ENCODE measurements at regions not wholly inside any gene's neighbourhood (a gene's known extent, or its start where the extent isn't known, plus 50 kb on each side); places are given as distances from the start of the nearest gene placed in this dataset.
"Not testable (repeated sequence)": the region's sequence is repeated elsewhere in the genome, so short reads cannot be mapped to it uniquely, and the experiment has no call there.

- Histone ChIP-seq H3K9me3 (no peaks in the 10 kb centered on the region), H3K27ac (no peak overlapping the region), H3K27me3 (peaks cover 7% of the 10 kb centered on the region), H3K4me1 (no peaks in the 10 kb centered on the region), H3K4me3 (no peak overlapping the region), H3K36me3 (no peaks in the 10 kb centered on the region)
- ATAC-seq = no peak
- intact Hi-C loops (cut with DNase I) = no loop called here
- no peak for TF ChIP-seq CTCF (IDR thresholded peaks at IDR 0.05)
- DNase-seq = peak; percentile 37
Observed at GRCh38 chr1:3992746-3993145, 92.7 kb upstream of the C1orf174 start.

GRCh38 chr1:3993619-3994375 is 93.7 kb upstream of the C1orf174 start:
- intact Hi-C loops (cut with DNase I) = no loop called here
- ATAC-seq (no peak), DNase-seq (peak; percentile 15)
- Histone ChIP-seq H3K36me3 (no peaks in the 10 kb centered on the region), H3K4me3 (no peak overlapping the region), H3K27ac (no peak overlapping the region), H3K27me3 (peaks cover 7% of the 10 kb centered on the region), H3K4me1 (no peaks in the 10 kb centered on the region), H3K9me3 (no peaks in the 10 kb centered on the region)
- no peak for TF ChIP-seq CTCF (IDR thresholded peaks at IDR 0.05)

- no peak for TF ChIP-seq CTCF (IDR thresholded peaks at IDR 0.05)
- intact Hi-C loops (cut with DNase I) = no loop called here
- DNase-seq (peak; percentile 56), ATAC-seq (no peak)
- no peaks in the 10 kb centered on the region for H3K36me3 ChIP-seq
- H3K27ac ChIP-seq = no peak overlapping the region
- no peak overlapping the region for H3K4me3 ChIP-seq
- no peaks in the 10 kb centered on the region for H3K4me1 ChIP-seq
- no peaks in the 10 kb centered on the region for H3K9me3 ChIP-seq
- H3K27me3 ChIP-seq = peaks cover 12% of the 10 kb centered on the region
Observed at GRCh38 chr1:3995141-3995780, 95.2 kb upstream of the C1orf174 start.

DNA sequence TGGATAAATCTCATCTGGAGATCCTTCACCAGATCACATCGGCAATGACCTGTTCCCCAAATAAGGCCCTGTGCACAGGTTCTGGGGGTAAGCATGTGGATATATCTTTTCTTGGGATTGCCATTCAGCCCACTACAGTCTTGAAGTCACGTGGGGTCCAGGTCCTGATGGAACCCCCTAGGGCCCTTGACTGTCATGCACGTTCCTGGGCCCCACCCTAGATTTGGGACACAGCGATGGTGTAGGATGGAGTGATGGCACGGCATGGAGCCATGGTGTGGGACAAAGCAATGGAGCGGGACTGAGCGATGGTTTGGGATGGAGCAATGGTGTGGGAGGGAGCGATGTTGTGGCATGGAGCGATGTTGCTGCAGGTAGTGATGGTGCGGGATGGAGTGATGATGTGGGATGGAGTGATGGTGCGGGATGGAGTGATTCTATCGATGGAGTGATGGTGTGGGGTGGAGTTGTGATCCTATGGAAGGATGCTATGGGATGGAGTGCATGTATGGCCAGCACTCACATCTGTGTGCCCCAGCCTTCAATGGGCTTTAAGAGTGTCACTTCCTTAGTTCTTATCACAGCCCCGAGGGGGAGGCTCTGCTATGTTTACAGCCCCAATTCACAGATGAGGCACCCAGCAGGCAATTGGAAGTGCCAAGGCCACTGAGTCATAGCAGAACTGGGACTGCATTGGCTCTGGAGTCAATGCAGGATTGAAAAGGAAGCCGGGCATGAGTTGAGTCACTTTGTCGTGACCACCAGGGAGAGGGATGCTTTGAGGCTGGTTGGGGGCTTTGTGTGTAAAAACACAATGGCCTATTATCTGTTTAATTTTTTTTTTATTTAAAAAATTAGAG is 97.0 kb upstream of the C1orf174 start:
- ATAC-seq (no peak), DNase-seq (peak; percentile 36)
- H3K36me3 ChIP-seq = no peaks in the 10 kb centered on the region
- peaks cover 15% of the 10 kb centered on the region for H3K27me3 ChIP-seq
- TF ChIP-seq CTCF (IDR thresholded peaks at IDR 0.05) = no peak
- intact Hi-C loops (cut with DNase I) = no loop called here
- no peak overlapping the region for H3K4me3 ChIP-seq
- no peak overlapping the region for H3K27ac ChIP-seq
- no peaks in the 10 kb centered on the region for H3K9me3 ChIP-seq
- no peaks in the 10 kb centered on the region for H3K4me1 ChIP-seq

DNA sequence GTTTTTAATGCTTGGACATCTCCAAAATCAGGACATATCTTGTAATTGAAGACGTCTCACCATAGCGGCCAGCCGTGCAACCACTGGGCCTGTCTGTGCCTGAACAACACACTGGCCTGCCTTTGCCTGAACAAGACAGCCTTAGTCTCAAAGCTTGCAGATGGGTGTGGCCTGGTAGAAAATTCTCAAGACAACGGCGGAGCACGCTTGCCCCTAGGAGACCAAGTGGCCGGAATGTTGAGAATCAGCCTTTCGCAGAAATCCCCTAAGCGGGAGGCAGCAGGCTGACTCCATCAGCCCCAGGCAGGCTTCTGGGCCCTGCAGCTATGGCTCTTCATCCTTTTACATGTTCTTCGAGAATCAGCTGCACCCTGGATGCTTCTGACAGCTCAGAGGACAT is 98.0 kb upstream of the C1orf174 start:
- Histone ChIP-seq H3K36me3 (no peaks in the 10 kb centered on the region), H3K4me3 (no peak overlapping the region), H3K4me1 (no peaks in the 10 kb centered on the region), H3K27me3 (peaks cover 23% of the 10 kb centered on the region), H3K9me3 (no peaks in the 10 kb centered on the region), H3K27ac (no peak overlapping the region)
- ATAC-seq (no peak), DNase-seq (peak; percentile 36)
- TF ChIP-seq CTCF (IDR thresholded peaks at IDR 0.05) = no peak
- intact Hi-C loops (cut with DNase I) = no loop called here

- H3K27ac ChIP-seq; H3K4me3 ChIP-seq; H3K9me3 ChIP-seq; intact Hi-C loops (cut with DNase I); H3K36me3 ChIP-seq; DNase-seq; ATAC-seq; H3K4me1 ChIP-seq: not testable (repeated sequence)
- H3K27me3 ChIP-seq = peaks cover 23% of the 10 kb centered on the region
Observed at GRCh38 chr1:3999514-3999913, 99.4 kb upstream of the C1orf174 start.
